ENCODE measurements at regions not wholly inside any gene's neighbourhood (a gene's known extent, or its start where the extent isn't known, plus 50 kb on each side); places are given as distances from the start of the nearest gene placed in this dataset.

- Histone ChIP-seq H3K9me3 (no peaks in the 10 kb centered on the region), H3K4me3 (ENCODE audit: low read depth, low read length) (no peak overlapping the region), H3K36me3 (no peaks in the 10 kb centered on the region), H3K27me3 (no peaks in the 10 kb centered on the region), H3K4me1 (no peaks in the 10 kb centered on the region)
- TF ChIP-seq, protein P1, sequence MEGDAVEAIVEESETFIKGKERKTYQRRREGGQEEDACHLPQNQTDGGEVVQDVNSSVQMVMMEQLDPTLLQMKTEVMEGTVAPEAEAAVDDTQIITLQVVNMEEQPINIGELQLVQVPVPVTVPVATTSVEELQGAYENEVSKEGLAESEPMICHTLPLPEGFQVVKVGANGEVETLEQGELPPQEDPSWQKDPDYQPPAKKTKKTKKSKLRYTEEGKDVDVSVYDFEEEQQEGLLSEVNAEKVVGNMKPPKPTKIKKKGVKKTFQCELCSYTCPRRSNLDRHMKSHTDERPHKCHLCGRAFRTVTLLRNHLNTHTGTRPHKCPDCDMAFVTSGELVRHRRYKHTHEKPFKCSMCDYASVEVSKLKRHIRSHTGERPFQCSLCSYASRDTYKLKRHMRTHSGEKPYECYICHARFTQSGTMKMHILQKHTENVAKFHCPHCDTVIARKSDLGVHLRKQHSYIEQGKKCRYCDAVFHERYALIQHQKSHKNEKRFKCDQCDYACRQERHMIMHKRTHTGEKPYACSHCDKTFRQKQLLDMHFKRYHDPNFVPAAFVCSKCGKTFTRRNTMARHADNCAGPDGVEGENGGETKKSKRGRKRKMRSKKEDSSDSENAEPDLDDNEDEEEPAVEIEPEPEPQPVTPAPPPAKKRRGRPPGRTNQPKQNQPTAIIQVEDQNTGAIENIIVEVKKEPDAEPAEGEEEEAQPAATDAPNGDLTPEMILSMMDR (IDR thresholded peaks at IDR 0.05; ENCODE audit: low read depth, low read length), result no peak
- DNase-seq, result no peak
These were observed 976.9 kb upstream of the MBL2 start for GRCh38 chr10:53749439-53749838.

- no peak for DNase-seq
- Histone ChIP-seq H3K36me3 (no peaks in the 10 kb centered on the region), H3K4me1 (no peaks in the 10 kb centered on the region), H3K4me3 (ENCODE audit: low read depth, low read length) (no peak overlapping the region), H3K27me3 (no peaks in the 10 kb centered on the region), H3K9me3 (no peaks in the 10 kb centered on the region)
- TF ChIP-seq, protein P1 (IDR thresholded peaks at IDR 0.05; ENCODE audit: low read depth, low read length), result no peak
These were observed 975.7 kb upstream of the MBL2 start for GRCh38 chr10:53748319-53748718.

DNA sequence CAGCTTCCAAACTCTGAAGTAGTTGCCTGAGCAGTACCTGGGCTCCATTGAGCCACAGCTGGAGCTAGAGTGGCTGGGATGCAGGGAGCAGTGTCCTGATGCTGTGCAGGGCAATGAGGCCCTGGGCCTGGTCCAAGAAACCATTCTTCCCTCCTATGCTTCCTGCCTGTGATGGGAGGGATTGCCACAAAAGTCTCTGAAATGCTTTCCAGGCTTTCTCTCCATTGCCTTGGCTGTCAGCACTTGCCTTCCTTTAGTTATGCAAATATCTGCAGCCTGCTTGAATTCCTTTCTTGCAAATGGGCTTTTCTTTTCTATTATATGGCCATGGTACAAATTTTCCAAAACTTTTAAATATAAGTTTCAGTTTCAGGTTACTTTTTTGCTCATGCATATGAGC is 972.2 kb upstream of the MBL2 start:
- no peaks in the 10 kb centered on the region for H3K27me3 ChIP-seq
- no peaks in the 10 kb centered on the region for H3K36me3 ChIP-seq
- no peaks in the 10 kb centered on the region for H3K4me1 ChIP-seq
- no peak overlapping the region for H3K4me3 ChIP-seq (ENCODE audit: low read depth, low read length)
- TF ChIP-seq, protein P1 (IDR thresholded peaks at IDR 0.05; ENCODE audit: low read depth, low read length), result no peak
- H3K9me3 ChIP-seq, result no peaks in the 10 kb centered on the region
- DNase-seq, result no peak

GRCh38 chr10:53744176-53744575 is 971.6 kb upstream of the MBL2 start:
- TF ChIP-seq, protein P1 (IDR thresholded peaks at IDR 0.05; ENCODE audit: low read depth, low read length), result no peak
- Histone ChIP-seq H3K27me3 (no peaks in the 10 kb centered on the region), H3K36me3 (no peaks in the 10 kb centered on the region), H3K4me1 (no peaks in the 10 kb centered on the region), H3K4me3 (ENCODE audit: low read depth, low read length) (no peak overlapping the region), H3K9me3 (no peaks in the 10 kb centered on the region)
- no peak for DNase-seq

GRCh38 chr10:53737132-53737531 is 964.5 kb upstream of the MBL2 start:
- Histone ChIP-seq H3K36me3 (no peaks in the 10 kb centered on the region), H3K9me3 (no peaks in the 10 kb centered on the region), H3K27me3 (no peaks in the 10 kb centered on the region), H3K4me3 (ENCODE audit: low read depth, low read length) (no peak overlapping the region), H3K4me1 (no peaks in the 10 kb centered on the region)
- no peak for DNase-seq
- TF ChIP-seq, protein P1 (IDR thresholded peaks at IDR 0.05; ENCODE audit: low read depth, low read length), result no peak

- no peaks in the 10 kb centered on the region for H3K36me3 ChIP-seq
- no peaks in the 10 kb centered on the region for H3K4me1 ChIP-seq
- no peak for DNase-seq
- no peak overlapping the region for H3K4me3 ChIP-seq (ENCODE audit: low read depth, low read length)
- H3K27me3 ChIP-seq, result no peaks in the 10 kb centered on the region
- TF ChIP-seq, protein P1 (IDR thresholded peaks at IDR 0.05; ENCODE audit: low read depth, low read length), result no peak
- H3K9me3 ChIP-seq, result no peaks in the 10 kb centered on the region
These were observed 954.3 kb upstream of the MBL2 start for GRCh38 chr10:53726921-53727320.

Measured in BE2C (cell line).